Posterior cingulate gyrus (tissue), 11 donors: ENCODE measurements at regions not wholly inside any gene's neighbourhood (a gene's known extent, or its start where the extent isn't known, plus 50 kb on each side); places are given as distances from the start of the nearest gene placed in this dataset.
A peak's percentile ranks its signal among the peaks of the same experiment; 100 is the strongest.
"Not testable (repeated sequence)": the region's sequence is repeated elsewhere in the genome, so short reads cannot be mapped to it uniquely, and the experiment has no call there.

ENCODE experiments used
- DNase-seq, 10 donors: peaks; one replicate each; pipeline versions ENCODE4 v3.0.0 to v3.0.0-alpha.2; 2020 to 2021; ENCODE audit warnings: mixed read lengths in 3 of 10
- intact Hi-C: fragments of 100-400 bp; cut with DNase I; formaldehyde crosslinking; loops from one replicate; pipeline ENCODE4 v1.15.1; 2023

- no peak for DNase-seq
- intact Hi-C loops = no loop called here
These were observed 356.9 kb upstream of the PRKCQ start for GRCh38 chr10:6936931-6937330.

GRCh38 chr10:6929148-6929830 lies 349.2 kb upstream of the PRKCQ start:
- intact Hi-C loops = loop anchor here (10.0 kb wide), 2 partner anchors 196 to 244 kb away; no protein-coding TSS in a partner anchor
- DNase-seq = no peak

GRCh38 chr10:6928586-6928985 lies 348.5 kb upstream of the PRKCQ start:
- intact Hi-C loops = loop anchor here (10.0 kb wide), 2 partner anchors 196 to 244 kb away; no protein-coding TSS in a partner anchor
- no peak for DNase-seq

GRCh38 chr10:6926971-6927370 lies 346.9 kb upstream of the PRKCQ start:
- no peak for DNase-seq
- intact Hi-C loops = loop anchor here (10.0 kb wide), 2 partner anchors 198 to 242 kb away; no protein-coding TSS in a partner anchor

- DNase-seq = no peak
These were observed 345.1 kb upstream of the PRKCQ start for GRCh38 chr10:6925146-6925545.

GRCh38 chr10:6924166-6924565 lies 344.1 kb upstream of the PRKCQ start:
- intact Hi-C loops = loop anchor here (10.0 kb wide), 2 partner anchors 201 to 239 kb away; no protein-coding TSS in a partner anchor
- DNase-seq = no peak

More at GRCh38 chr10:6925146-6925545, 345.1 kb upstream of the PRKCQ start:
- intact Hi-C loops = loop anchor here (10.0 kb wide), 2 partner anchors 200 to 240 kb away; no protein-coding TSS in a partner anchor

- intact Hi-C loops = loop anchor here (2.0 to 10.0 kb wide), 4 partner anchors 204 to 490 kb away; partner anchors contain the start of gene SFMBT2
- not testable (repeated sequence) for DNase-seq
These were observed 340.9 kb upstream of the PRKCQ start for GRCh38 chr10:6921026-6921425.

GRCh38 chr10:6920072-6921019 lies 340.3 kb upstream of the PRKCQ start:
- intact Hi-C loops = loop anchor here (2.0 to 10.0 kb wide), 4 partner anchors 204 to 490 kb away; partner anchors contain the start of gene SFMBT2
- peak; percentile 63 to 97 (median 84) for DNase-seq

GRCh38 chr10:6919077-6919476 lies 339.0 kb upstream of the PRKCQ start:
- intact Hi-C loops = loop anchor here (10.0 kb wide), 1 partner anchor 74 kb away; no protein-coding TSS in a partner anchor
- DNase-seq = no peak

- intact Hi-C loops = loop anchor here (10.0 kb wide), 1 partner anchor 74 kb away; no protein-coding TSS in a partner anchor
- DNase-seq = peak in 7 of 10 donors; percentile 15 to 89 (median 49)
These were observed 338.2 kb upstream of the PRKCQ start for GRCh38 chr10:6918305-6918704.

- intact Hi-C loops = loop anchor here (10.0 kb wide), 1 partner anchor 72 kb away; no protein-coding TSS in a partner anchor
- no peak for DNase-seq
These were observed 337.0 kb upstream of the PRKCQ start for GRCh38 chr10:6917125-6917524.

GRCh38 chr10:6916601-6917000 lies 336.5 kb upstream of the PRKCQ start:
- DNase-seq = no peak
- intact Hi-C loops = loop anchor here (10.0 kb wide), 1 partner anchor 72 kb away; no protein-coding TSS in a partner anchor

- no peak for DNase-seq
- intact Hi-C loops = loop anchor here (10.0 kb wide), 1 partner anchor 71 kb away; no protein-coding TSS in a partner anchor
These were observed 335.2 kb upstream of the PRKCQ start for GRCh38 chr10:6915307-6915706.

- no peak for DNase-seq
- intact Hi-C loops = loop anchor here (10.0 kb wide), 1 partner anchor 68 kb away; no protein-coding TSS in a partner anchor
These were observed 332.9 kb upstream of the PRKCQ start for GRCh38 chr10:6912929-6913328.

- intact Hi-C loops = loop anchor here (10.0 kb wide), 1 partner anchor 68 kb away; no protein-coding TSS in a partner anchor
- DNase-seq = no peak
These were observed 332.3 kb upstream of the PRKCQ start for GRCh38 chr10:6912424-6912823.

GRCh38 chr10:6912021-6912420 lies 331.9 kb upstream of the PRKCQ start:
- no peak for DNase-seq
- intact Hi-C loops = loop anchor here (10.0 kb wide), 1 partner anchor 67 kb away; no protein-coding TSS in a partner anchor

- intact Hi-C loops = loop anchor here (10.0 kb wide), 1 partner anchor 65 kb away; no protein-coding TSS in a partner anchor
- DNase-seq = no peak
These were observed 330.0 kb upstream of the PRKCQ start for GRCh38 chr10:6909905-6910560.

GRCh38 chr10:6907877-6908530 lies 327.9 kb upstream of the PRKCQ start:
- DNase-seq = no peak
- intact Hi-C loops = no loop called here

GRCh38 chr10:6894405-6894804 lies 314.3 kb upstream of the PRKCQ start:
- intact Hi-C loops = no loop called here
- no peak for DNase-seq
